GM12878 (cell line): ENCODE measurements at regions not wholly inside any gene's neighbourhood (a gene's known extent, or its start where the extent isn't known, plus 50 kb on each side); places are given as distances from the start of the nearest gene placed in this dataset.

Experiments used
- CTCF ChIP-seq, 3 experiments: IDR thresholded peaks in 2 of 3; conservative IDR thresholded peaks in 1 of 3; 2 replicates each; pipeline ENCODE4 v1.5.1; 2011; ENCODE audit warnings: low read depth in 3 of 3, low read length in 3 of 3, mild to moderate bottlenecking in 3 of 3, control low read depth in 2 of 3, moderate library complexity in 2 of 3, inconsistent platforms in 1 of 3, mixed read lengths in 1 of 3; ENCODE audit not compliant: control insufficient read depth in 2 of 3, insufficient read depth in 1 of 3; ENCODE audit errors: extremely low read depth in 1 of 3
- FOS ChIP-seq: IDR thresholded peaks from 3 replicates; pipeline ENCODE4 v1.6.1; 2011; ENCODE audit warnings: borderline replicate concordance; ENCODE audit not compliant: insufficient read length; ENCODE audit errors: extremely low read depth
- FOXK2 ChIP-seq: fragments of 450-650 bp; IDR thresholded peaks from 2 replicates; pipeline ENCODE4 v1.6.1; 2017; ENCODE audit warnings: mild to moderate bottlenecking, moderate library complexity
- GABPA ChIP-seq: IDR thresholded peaks from 2 replicates; pipeline ENCODE4 v1.6.1; 2014; ENCODE audit warnings: antibody characterized with exemption, low read depth, mild to moderate bottlenecking, inconsistent platforms
- MTA3 ChIP-seq: IDR thresholded peaks from 2 replicates; pipeline ENCODE4 v1.6.1; 2012; ENCODE audit warnings: low read length, inconsistent platforms, borderline replicate concordance
- POLR2A ChIP-seq: IDR thresholded peaks from 2 replicates; pipeline ENCODE4 v1.6.1; 2011; ENCODE audit warnings: low read depth, mild to moderate bottlenecking, low read length
- POLR2AphosphoS2 ChIP-seq: IDR thresholded peaks from 2 replicates; pipeline ENCODE4 v1.6.1; 2011; ENCODE audit warnings: low read depth, mild to moderate bottlenecking, low read length, improper control_type of control experiment, moderate library complexity
- POLR2AphosphoS5 ChIP-seq: IDR thresholded peaks from 2 replicates; pipeline ENCODE4 v1.6.1; 2011; ENCODE audit warnings: mild to moderate bottlenecking, low read length, inconsistent platforms
- RFX5 ChIP-seq: IDR thresholded peaks from 2 replicates; pipeline ENCODE4 v1.6.1; 2011; ENCODE audit warnings: low read depth, low read length, improper control_type of control experiment
- TAF1 ChIP-seq: IDR thresholded peaks from 2 replicates; pipeline ENCODE4 v1.6.1; 2011; ENCODE audit warnings: mild to moderate bottlenecking, low read depth, low read length, borderline replicate concordance
- TARDBP ChIP-seq: IDR thresholded peaks from 2 replicates; pipeline ENCODE4 v1.6.1; 2016; ENCODE audit warnings: borderline replicate concordance
- USF2 ChIP-seq: IDR thresholded peaks from 2 replicates; pipeline ENCODE4 v1.6.1; 2011; ENCODE audit warnings: low read depth, low read length, improper control_type of control experiment, borderline replicate concordance
- YBX1 ChIP-seq: fragments of 450-650 bp; IDR thresholded peaks from 2 replicates; pipeline ENCODE4 v1.6.1; 2016; ENCODE audit warnings: antibody characterized with exemption
- TF ChIP-seq, protein P1 (sequence below): IDR thresholded peaks from 2 replicates; pipeline ENCODE4 v1.6.1; 2012; ENCODE audit warnings: mild to moderate bottlenecking, low read depth, low read length

DNA sequence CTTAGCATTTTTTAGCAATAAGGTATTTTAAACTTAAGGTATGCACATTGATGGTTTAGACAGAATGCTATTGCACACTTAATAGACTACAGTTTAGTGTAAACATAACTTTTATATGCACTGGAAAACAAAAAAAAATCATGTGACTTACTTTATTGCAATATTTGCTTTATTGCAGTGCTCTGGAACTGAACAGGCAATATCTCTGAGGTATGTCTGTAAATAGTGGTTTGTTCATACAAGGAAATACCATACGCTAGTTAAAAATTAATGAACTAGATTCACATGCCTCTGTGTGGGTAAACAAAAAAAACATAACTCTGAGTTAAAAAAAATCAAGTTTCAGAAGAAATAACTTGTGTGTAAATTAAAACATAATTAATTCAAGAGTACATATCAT lies 479.0 kb upstream of the MKI67 start:
- TF ChIP-seq CTCF (IDR thresholded peaks at IDR 0.05 in 2 of 3, conservative IDR thresholded peaks at IDR 0.05 in 1 of 3; ENCODE audit: control insufficient read depth in 2 of 3, extremely low read depth in 1 of 3, insufficient read depth in 1 of 3, low read depth in 3 of 3, low read length in 3 of 3) = no peak
- no peak for TF ChIP-seq FOS
- no peak for TF ChIP-seq GABPA
- no peak for TF ChIP-seq TAF1
- no peak for TF ChIP-seq YBX1
- TF ChIP-seq FOXK2 = no peak
- TF ChIP-seq POLR2A = no peak
- TF ChIP-seq RFX5 = no peak
- no peak for TF ChIP-seq USF2
- TF ChIP-seq, protein P1, sequence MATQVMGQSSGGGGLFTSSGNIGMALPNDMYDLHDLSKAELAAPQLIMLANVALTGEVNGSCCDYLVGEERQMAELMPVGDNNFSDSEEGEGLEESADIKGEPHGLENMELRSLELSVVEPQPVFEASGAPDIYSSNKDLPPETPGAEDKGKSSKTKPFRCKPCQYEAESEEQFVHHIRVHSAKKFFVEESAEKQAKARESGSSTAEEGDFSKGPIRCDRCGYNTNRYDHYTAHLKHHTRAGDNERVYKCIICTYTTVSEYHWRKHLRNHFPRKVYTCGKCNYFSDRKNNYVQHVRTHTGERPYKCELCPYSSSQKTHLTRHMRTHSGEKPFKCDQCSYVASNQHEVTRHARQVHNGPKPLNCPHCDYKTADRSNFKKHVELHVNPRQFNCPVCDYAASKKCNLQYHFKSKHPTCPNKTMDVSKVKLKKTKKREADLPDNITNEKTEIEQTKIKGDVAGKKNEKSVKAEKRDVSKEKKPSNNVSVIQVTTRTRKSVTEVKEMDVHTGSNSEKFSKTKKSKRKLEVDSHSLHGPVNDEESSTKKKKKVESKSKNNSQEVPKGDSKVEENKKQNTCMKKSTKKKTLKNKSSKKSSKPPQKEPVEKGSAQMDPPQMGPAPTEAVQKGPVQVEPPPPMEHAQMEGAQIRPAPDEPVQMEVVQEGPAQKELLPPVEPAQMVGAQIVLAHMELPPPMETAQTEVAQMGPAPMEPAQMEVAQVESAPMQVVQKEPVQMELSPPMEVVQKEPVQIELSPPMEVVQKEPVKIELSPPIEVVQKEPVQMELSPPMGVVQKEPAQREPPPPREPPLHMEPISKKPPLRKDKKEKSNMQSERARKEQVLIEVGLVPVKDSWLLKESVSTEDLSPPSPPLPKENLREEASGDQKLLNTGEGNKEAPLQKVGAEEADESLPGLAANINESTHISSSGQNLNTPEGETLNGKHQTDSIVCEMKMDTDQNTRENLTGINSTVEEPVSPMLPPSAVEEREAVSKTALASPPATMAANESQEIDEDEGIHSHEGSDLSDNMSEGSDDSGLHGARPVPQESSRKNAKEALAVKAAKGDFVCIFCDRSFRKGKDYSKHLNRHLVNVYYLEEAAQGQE = no peak
- no peak for TF ChIP-seq POLR2AphosphoS5
- no peak for TF ChIP-seq MTA3
- no peak for TF ChIP-seq TARDBP
- no peak for TF ChIP-seq POLR2AphosphoS2
